Upper lobe of left lung (tissue), 4 donors: ENCODE measurements at regions not wholly inside any gene's neighbourhood (a gene's known extent, or its start where the extent isn't known, plus 50 kb on each side); places are given as distances from the start of the nearest gene placed in this dataset.

Experiments
- EP300 ChIP-seq, 4 donors: sonication (generic); formaldehyde crosslinking; IDR thresholded peaks; one replicate each; pipeline ENCODE4 v1.5.1; 2017; ENCODE audit warnings: antibody characterized with exemption in 4 of 4, control low read depth in 2 of 4
- POLR2AphosphoS5 ChIP-seq, 2 donors: sonication (generic); formaldehyde crosslinking; IDR thresholded peaks; one replicate each; pipeline ENCODE4 v1.5.1; 2017; ENCODE audit warnings: antibody characterized with exemption in 2 of 2

- no peak for TF ChIP-seq POLR2AphosphoS5 (IDR thresholded peaks at IDR 0.05)
- TF ChIP-seq EP300 (IDR thresholded peaks at IDR 0.05) = no peak
Measured at GRCh38 chr11:27557226-27557625, 50.7 kb upstream of the LIN7C start.
